H9 (cell line): ENCODE measurements at regions not wholly inside any gene's neighbourhood (a gene's known extent, or its start where the extent isn't known, plus 50 kb on each side); places are given as distances from the start of the nearest gene placed in this dataset.

Experiments
- DNase-seq: peaks from one replicate; pipeline ENCODE4 v3.0.0-alpha.2; 2017
- H2AFZ ChIP-seq: one replicate; pipeline ENCODE4 v1.6.1; 2013; ENCODE audit warnings: mild to moderate bottlenecking, low read length, control low read depth, moderate library complexity
- H2AK5ac ChIP-seq: 2 replicates; pipeline ENCODE4 v1.6.1; 2013; ENCODE audit warnings: low read length, control low read depth, mixed read lengths; ENCODE audit not compliant: insufficient read length
- H2BK120ac ChIP-seq: one replicate; pipeline ENCODE4 v1.6.1; 2013; ENCODE audit warnings: low read depth, mild to moderate bottlenecking, low read length, control low read depth, inconsistent platforms; ENCODE audit not compliant: poor library complexity, severe bottlenecking
- H2BK12ac ChIP-seq: 2 replicates; pipeline ENCODE4 v1.6.1; 2013; ENCODE audit warnings: low read length, control low read depth, mixed read lengths, low read depth; ENCODE audit not compliant: insufficient read length
- H2BK15ac ChIP-seq: 2 replicates; pipeline ENCODE4 v1.6.1; 2013; ENCODE audit warnings: low read depth, low read length, control low read depth
- H2BK20ac ChIP-seq: one replicate; pipeline ENCODE4 v1.6.1; 2013; ENCODE audit warnings: low read depth, mild to moderate bottlenecking, low read length, control low read depth, inconsistent platforms; ENCODE audit not compliant: poor library complexity, severe bottlenecking
- H2BK5ac ChIP-seq: 2 replicates; pipeline ENCODE4 v1.6.1; 2013; ENCODE audit warnings: low read length, control low read depth, mixed read lengths; ENCODE audit not compliant: insufficient read length
- H3K14ac ChIP-seq: 2 replicates; pipeline ENCODE4 v1.6.1; 2013; ENCODE audit warnings: low read length, control low read depth; ENCODE audit not compliant: insufficient read depth
- H3K18ac ChIP-seq: 2 replicates; pipeline ENCODE4 v1.6.1; 2013; ENCODE audit warnings: low read depth, mild to moderate bottlenecking, mixed read lengths, low read length, control low read depth; ENCODE audit not compliant: insufficient read length
- H3K23ac ChIP-seq: 2 replicates; pipeline ENCODE4 v1.6.1; 2013; ENCODE audit warnings: low read length, control low read depth, mixed read lengths, low read depth; ENCODE audit not compliant: insufficient read length
- H3K23me2 ChIP-seq: 2 replicates; pipeline ENCODE4 v1.6.1; 2013; ENCODE audit warnings: low read depth, mild to moderate bottlenecking, mixed read lengths, low read length, control low read depth; ENCODE audit not compliant: insufficient read length, poor library complexity, severe bottlenecking
- H3K27ac ChIP-seq: 2 replicates; pipeline ENCODE4 v1.5.1; 2013; ENCODE audit warnings: low read length, control low read depth, mixed read lengths, low read depth; ENCODE audit not compliant: insufficient read length
- H3K27me3 ChIP-seq: 2 replicates; pipeline ENCODE4 v1.6.1; 2013; ENCODE audit warnings: low read length, control low read depth, inconsistent platforms; ENCODE audit not compliant: insufficient read depth
- H3K4ac ChIP-seq: 2 replicates; pipeline ENCODE4 v1.6.1; 2013; ENCODE audit warnings: low read depth, mild to moderate bottlenecking, control low read depth, inconsistent platforms, low read length, moderate library complexity
- H3K4me1 ChIP-seq: 2 replicates; pipeline ENCODE4 v1.6.1; 2013; ENCODE audit warnings: low read length, control low read depth, inconsistent platforms; ENCODE audit not compliant: insufficient read depth
- H3K4me2 ChIP-seq: 2 replicates; pipeline ENCODE4 v1.6.1; 2013; ENCODE audit warnings: low read length, control low read depth, mixed read lengths; ENCODE audit not compliant: insufficient read length, insufficient read depth
- H3K56ac ChIP-seq: 2 replicates; pipeline ENCODE4 v1.6.1; 2013; ENCODE audit warnings: low read depth, mild to moderate bottlenecking, mixed read lengths, low read length, control low read depth; ENCODE audit not compliant: insufficient read length
- H3K79me1 ChIP-seq: 2 replicates; pipeline ENCODE4 v1.6.1; 2013; ENCODE audit warnings: low read depth, mild to moderate bottlenecking, moderate library complexity, low read length, control low read depth, inconsistent platforms; ENCODE audit not compliant: insufficient read depth, poor library complexity, severe bottlenecking
- H3K79me2 ChIP-seq: 2 replicates; pipeline ENCODE4 v1.6.1; 2013; ENCODE audit warnings: low read length, control low read depth, inconsistent platforms; ENCODE audit not compliant: insufficient read depth
- H3K9ac ChIP-seq: 2 replicates; pipeline ENCODE4 v1.6.1; 2013; ENCODE audit warnings: low read length, control low read depth, mixed read lengths; ENCODE audit not compliant: insufficient read length; ENCODE audit errors: extremely low read depth
- H3K9me3 ChIP-seq: one replicate; pipeline ENCODE4 v1.6.1; 2013; ENCODE audit warnings: low read depth, low read length, inconsistent platforms; ENCODE audit not compliant: control insufficient read depth
- H3T11ph ChIP-seq: one replicate; pipeline ENCODE4 v1.6.1; 2013; ENCODE audit warnings: mild to moderate bottlenecking, low read length, control low read depth, inconsistent platforms
- H4K20me1 ChIP-seq: one replicate; pipeline ENCODE4 v1.6.1; 2013; ENCODE audit not compliant: control insufficient read depth, insufficient read length, insufficient read depth
- H4K5ac ChIP-seq: 2 replicates; pipeline ENCODE4 v1.6.1; 2013; ENCODE audit warnings: low read depth, mild to moderate bottlenecking, mixed read lengths, low read length, control low read depth; ENCODE audit not compliant: insufficient read length
- H4K8ac ChIP-seq: replicated peaks from 2 replicates; pipeline ENCODE4 v1.6.1; 2013; ENCODE audit warnings: low read length, control low read depth, mixed read lengths, low read depth; ENCODE audit not compliant: insufficient read length
- H4K91ac ChIP-seq: 2 replicates; pipeline ENCODE4 v1.6.1; 2013; ENCODE audit warnings: low read depth, mild to moderate bottlenecking, moderate library complexity, mixed read lengths, low read length, control low read depth; ENCODE audit not compliant: insufficient read length
- H3K27ac Mint-ChIP-seq, 3 experiments: 2 replicates in 2 of 3; 3 replicates in 1 of 3; pipeline ENCODE4 v1.8.0; 2020 to 2021; ENCODE audit warnings: mixed read lengths in 3 of 3, mild to moderate bottlenecking in 1 of 3, moderate library complexity in 1 of 3
- H3K27me3 Mint-ChIP-seq: 2 replicates; pipeline ENCODE4 v1.8.0; 2021; ENCODE audit warnings: low read depth, mild to moderate bottlenecking, moderate library complexity, mixed read lengths
- H3K36me3 Mint-ChIP-seq, 3 experiments: 2 replicates in 2 of 3; 3 replicates in 1 of 3; pipeline ENCODE4 v1.8.0; 2020 to 2021; ENCODE audit warnings: low read depth in 3 of 3, mixed read lengths in 3 of 3; ENCODE audit not compliant: insufficient read depth in 1 of 3
- H3K4me1 Mint-ChIP-seq, 2 experiments: 2 replicates each; pipeline ENCODE4 v1.8.0; 2020; ENCODE audit warnings: mixed read lengths in 2 of 2
- H3K4me3 Mint-ChIP-seq, 2 experiments: 2 replicates in 1 of 2; 3 replicates in 1 of 2; pipeline ENCODE4 v1.8.0; 2020 to 2021; ENCODE audit warnings: mild to moderate bottlenecking in 2 of 2, mixed read lengths in 2 of 2, moderate library complexity in 1 of 2
- H3K9me3 Mint-ChIP-seq, 2 experiments: 2 replicates in 1 of 2; 3 replicates in 1 of 2; pipeline ENCODE4 v1.8.0; 2020; ENCODE audit warnings: mild to moderate bottlenecking in 2 of 2, mixed read lengths in 2 of 2, moderate library complexity in 1 of 2
- CTCF ChIP-seq: fragments of 200-600 bp; sonication (generic); conservative IDR thresholded peaks from 3 replicates; pipeline ENCODE4 v1.8.0; 2021; ENCODE audit warnings: antibody characterized with exemption, mild to moderate bottlenecking
- WGBS: extraction: QIAGEN DNeasy Blood & Tissue Kit; methylation state at CpG from one replicate; pipeline ENCODE4 v1.1.7; 2013; ENCODE audit warnings: missing lambda C conversion rate, low lambda C conversion rate, mixed read lengths; ENCODE audit not compliant: insufficient read length; ENCODE audit errors: extremely low coverage; 5-methylcytosine and 5-hydroxymethylcytosine counted together

- H3K56ac ChIP-seq, result no peak overlapping the region
- TF ChIP-seq CTCF, result no peak
- H3T11ph ChIP-seq, result no peak overlapping the region
- H3K18ac ChIP-seq, result peak overlapping the region; percentile 11
- no peak overlapping the region for H3K4me3 Mint-ChIP-seq
- no peak overlapping the region for H4K91ac ChIP-seq
- no peak overlapping the region for H2BK20ac ChIP-seq
- H3K9me3 ChIP-seq, result no peaks in the 10 kb centered on the region
- H3K79me1 ChIP-seq, result no peaks in the 10 kb centered on the region
- no peaks in the 10 kb centered on the region for H3K36me3 Mint-ChIP-seq
- no peak overlapping the region for H2BK12ac ChIP-seq
- H3K27ac ChIP-seq, result no peak overlapping the region
- H3K4me1 Mint-ChIP-seq, result peaks cover 0 to 6% of the 10 kb centered on the region in 2 experiments; a peak in 2 of 4 replicates
- H3K27me3 ChIP-seq, result no peaks in the 10 kb centered on the region
- H3K23me2 ChIP-seq, result no peaks in the 10 kb centered on the region
- H3K9me3 Mint-ChIP-seq, result peaks cover 2 to 3% of the 10 kb centered on the region in 2 experiments; a peak in 2 of 5 replicates
- no peak overlapping the region for H2BK5ac ChIP-seq
- peak overlapping the region in 1 of 3 experiments; percentile 4; a peak in 2 of 7 replicates for H3K27ac Mint-ChIP-seq
- H4K20me1 ChIP-seq, result no peaks in the 10 kb centered on the region
- H3K79me2 ChIP-seq, result no peaks in the 10 kb centered on the region
- no peak overlapping the region for H3K9ac ChIP-seq
- no peak for DNase-seq
- no peak overlapping the region for H3K14ac ChIP-seq
- no peak overlapping the region for H4K5ac ChIP-seq
- H3K4me2 ChIP-seq, result no peak overlapping the region
- H4K8ac ChIP-seq, result no peak overlapping the region
- H2BK15ac ChIP-seq, result no peak overlapping the region
- no peak overlapping the region for H2AFZ ChIP-seq
- H3K4ac ChIP-seq, result no peak overlapping the region
- H2BK120ac ChIP-seq, result no peak overlapping the region
- peaks cover 13% of the 10 kb centered on the region for H3K27me3 Mint-ChIP-seq
- WGBS, result no CpG with 5 or more reads among the region's 13 CpGs
- H3K23ac ChIP-seq, result no peak overlapping the region
- no peaks in the 10 kb centered on the region for H3K4me1 ChIP-seq
- H2AK5ac ChIP-seq, result no peak overlapping the region
These were observed 119.3 kb upstream of the TWIST2 start for GRCh38 chr2:238728330-238729260.
